Activated CD4-positive, CD25-positive, alpha-beta regulatory T cell (primary cell): ENCODE measurements at regions not wholly inside any gene's neighbourhood (a gene's known extent, or its start where the extent isn't known, plus 50 kb on each side); places are given as distances from the start of the nearest gene placed in this dataset.

Source experiments
- DNase-seq, 4 experiments: peaks; one replicate each; lab custom pipeline; 2025; lab: John Stamatoyannopoulos, UW

GRCh38 chr3:151935446-151935845 is 62.0 kb downstream of the SUCNR1 start:
- DNase-seq, result no peak

DNA sequence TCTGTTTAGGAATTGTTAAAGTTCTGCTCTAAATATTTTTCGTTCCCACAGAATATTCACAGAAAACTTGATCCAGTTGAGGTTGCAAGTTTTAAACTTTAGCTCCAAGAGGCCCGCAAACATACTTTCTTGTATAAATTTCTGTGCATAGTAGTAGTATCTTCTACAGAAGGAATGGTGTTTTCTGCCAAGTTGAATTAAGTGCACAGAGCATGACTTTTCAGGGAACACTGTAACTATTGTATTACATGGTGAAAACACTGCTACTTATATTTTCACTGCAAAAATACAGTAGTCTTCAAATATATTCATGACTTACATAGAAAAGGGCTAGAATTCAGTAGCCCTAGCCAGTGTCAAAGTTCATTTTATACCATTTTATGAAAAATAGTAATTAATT is 67.0 kb downstream of the SUCNR1 start:
- no peak for DNase-seq

- DNase-seq, result no peak
Observed at GRCh38 chr3:151943539-151943938, 70.1 kb downstream of the SUCNR1 start.

DNA sequence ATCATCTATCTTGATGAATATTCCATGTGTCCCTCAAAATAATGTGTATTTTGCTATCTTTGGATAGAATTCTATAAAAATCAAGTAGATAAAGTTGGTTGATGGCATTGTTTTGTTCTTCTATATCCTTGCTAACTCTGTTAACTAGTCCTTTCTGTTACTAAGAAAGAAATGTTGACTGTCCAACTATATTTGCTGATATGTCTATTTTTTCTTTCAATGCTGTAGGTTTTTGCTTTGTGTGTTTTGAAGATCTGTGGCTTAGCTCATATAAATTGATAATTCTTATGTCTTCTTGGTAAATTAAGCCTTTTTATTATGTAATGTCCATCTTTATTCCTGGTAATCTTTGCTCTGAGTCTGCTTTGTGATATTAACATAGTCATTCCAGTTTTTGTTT is 70.9 kb downstream of the SUCNR1 start:
- DNase-seq, result no peak

GRCh38 chr3:151946606-151947005 is 73.2 kb downstream of the SUCNR1 start:
- no peak for DNase-seq

- DNase-seq, result no peak
Observed at GRCh38 chr3:151949706-151950105, 76.3 kb downstream of the SUCNR1 start.

DNA sequence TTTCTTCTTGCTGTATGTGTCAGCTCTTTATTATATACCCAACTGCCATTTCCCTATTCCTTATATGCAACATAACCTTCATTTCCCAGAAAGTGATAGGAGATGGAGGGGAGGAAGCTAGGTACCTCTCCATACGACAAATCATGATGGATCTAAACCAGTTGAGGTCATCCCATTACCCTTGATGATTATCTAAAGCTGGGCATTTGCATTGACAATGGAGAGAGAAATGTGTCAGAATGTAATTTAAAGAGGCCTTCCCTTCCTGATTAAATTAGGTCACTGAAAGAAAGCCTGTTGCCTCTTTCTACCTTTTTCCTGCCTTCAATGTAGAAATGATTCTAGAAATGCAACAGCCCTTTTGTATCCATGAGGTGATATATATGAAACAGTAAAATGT is 81.9 kb downstream of the SUCNR1 start:
- DNase-seq, result no peak

DNA sequence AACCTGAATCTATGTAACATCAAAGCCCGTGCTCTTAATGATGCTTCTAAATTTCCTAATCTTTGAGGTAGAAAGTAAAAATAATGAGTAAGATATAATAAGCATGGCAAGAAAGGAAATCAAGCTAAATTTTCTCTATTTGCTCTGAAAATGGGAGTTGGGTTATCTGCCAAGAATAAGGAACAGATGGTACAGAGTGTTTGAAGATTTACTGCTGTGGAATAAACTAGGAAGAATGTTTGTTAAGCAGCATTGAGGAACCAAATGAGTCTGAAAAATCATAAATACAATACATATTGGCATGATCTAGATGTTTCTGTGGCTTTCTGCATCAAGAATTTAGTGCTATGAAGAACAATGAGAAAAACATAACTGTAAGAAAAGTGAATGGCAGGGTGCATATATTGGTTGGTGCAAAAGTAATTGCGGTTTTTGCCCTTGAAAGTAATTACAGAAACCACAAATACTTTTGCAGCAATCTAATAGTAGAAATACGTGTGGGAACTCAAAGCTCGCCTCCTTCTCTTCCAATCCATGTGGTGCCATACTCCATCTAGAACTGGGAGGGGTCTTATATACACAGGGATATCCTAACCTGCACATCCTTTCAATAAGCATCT is 87.6 kb downstream of the SUCNR1 start:
- DNase-seq, result no peak

GRCh38 chr3:151962352-151962751 is 88.9 kb downstream of the SUCNR1 start:
- DNase-seq, result no peak

- DNase-seq, result no peak
Observed at GRCh38 chr3:151962912-151963311, 89.5 kb downstream of the SUCNR1 start.

DNA sequence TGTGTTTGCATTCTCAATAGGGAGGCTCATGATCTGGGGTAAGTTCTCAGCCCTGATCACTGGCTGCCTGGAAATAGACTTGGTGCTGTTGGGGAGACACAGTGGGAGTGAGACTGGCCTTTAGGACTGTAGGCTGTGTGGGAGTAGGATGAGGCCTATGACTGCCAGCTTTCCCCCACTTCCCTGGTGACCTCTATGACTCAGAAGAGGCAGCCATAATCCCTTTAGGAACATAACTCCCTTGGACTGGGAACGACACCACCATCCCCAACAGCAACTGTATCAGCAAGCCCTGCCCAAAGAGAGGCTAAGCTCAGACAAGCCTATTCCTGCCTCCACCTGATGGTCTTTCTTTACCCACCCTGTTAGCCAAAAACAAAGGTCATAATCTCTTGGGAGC is 91.3 kb downstream of the SUCNR1 start:
- no peak for DNase-seq

DNA sequence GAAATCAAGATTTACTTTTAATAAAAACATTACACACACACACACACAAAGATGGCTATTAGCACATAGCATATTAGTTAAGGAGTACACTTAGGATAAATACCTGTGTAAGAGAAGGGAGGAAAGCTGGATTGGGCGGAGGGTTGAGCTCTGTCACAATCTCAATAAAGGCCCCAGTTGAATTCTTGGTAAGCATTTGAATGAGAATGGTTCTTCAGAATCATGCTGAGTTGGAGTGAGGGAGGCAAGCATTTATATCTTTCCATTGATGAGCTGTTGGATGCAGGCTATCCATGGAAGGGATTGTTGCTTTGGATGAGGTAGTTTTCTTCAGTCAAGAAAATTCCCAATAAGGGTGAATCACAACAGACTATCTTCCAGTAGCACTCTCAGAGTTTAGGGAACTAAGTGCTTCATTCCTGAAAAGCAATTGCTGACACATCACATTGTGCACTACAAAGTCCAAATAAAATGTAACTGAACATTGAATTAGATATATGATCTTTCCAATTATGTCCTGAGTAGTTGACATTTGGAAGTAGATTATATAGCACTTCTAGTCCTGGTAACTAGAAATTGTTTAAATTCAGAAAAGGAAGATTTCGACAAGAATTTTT is 95.7 kb downstream of the SUCNR1 start:
- DNase-seq, result no peak

- DNase-seq, result no peak
Observed at GRCh38 chr3:151971814-151972579, 98.6 kb downstream of the SUCNR1 start.

DNA sequence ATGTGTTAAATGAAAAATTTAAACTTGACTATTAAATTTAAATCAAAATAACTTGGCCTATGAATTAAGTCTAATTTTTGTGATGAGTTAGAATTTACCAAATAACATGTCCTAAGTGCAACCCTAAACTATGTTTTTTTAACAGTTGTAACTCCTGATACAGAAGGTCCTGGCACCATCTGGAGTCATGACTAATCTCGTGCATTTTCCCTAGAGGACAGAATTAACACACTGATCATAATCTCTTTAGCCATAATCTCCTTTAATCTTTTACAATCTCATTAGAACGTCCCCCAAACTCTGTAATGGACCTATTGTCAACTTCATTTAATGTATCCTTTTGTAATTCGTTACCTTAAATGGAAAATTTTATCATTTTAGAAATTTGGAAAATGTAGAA is 100.6 kb downstream of the SUCNR1 start:
- no peak for DNase-seq

GRCh38 chr3:151976211-151977050 is 103.0 kb downstream of the SUCNR1 start:
- no peak for DNase-seq

DNA sequence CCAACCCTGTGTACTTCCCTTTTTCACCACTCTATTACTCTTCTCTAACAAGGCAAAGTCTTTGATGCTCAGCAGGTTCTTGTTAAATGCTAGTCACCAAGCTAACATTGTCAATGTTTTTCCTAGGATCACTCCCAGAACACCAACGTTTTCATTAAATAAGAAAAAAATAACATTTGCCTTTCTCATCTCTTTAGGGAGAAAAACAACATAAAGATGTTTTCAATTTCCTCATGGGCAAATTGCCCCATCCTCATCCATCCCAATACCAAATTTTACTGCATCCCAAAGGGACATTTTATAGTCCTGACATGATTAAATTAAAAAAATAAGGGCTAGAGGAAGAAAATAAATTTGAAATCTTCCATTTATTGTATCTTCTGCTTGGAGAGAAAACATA is 106.5 kb downstream of the SUCNR1 start:
- DNase-seq, result no peak

DNA sequence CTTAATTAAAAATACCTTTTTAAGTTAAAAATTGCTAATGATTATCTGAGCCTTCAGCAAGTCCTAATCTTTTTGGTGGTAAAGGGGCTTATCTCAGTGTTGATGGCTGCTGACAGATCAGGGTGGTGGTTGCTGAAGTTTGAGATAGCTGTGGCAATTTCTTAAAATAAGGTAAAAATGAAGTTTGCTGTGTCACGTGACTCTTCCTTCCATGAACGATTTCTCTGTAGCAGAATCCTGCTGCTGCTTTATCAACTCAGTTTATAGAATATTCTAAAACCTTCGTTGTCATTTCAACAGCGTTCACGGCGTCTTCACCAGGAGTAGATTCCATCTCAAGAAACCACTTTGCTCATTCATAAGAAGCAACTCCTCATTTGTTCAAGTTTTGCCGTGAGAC is 110.1 kb downstream of the SUCNR1 start:
- DNase-seq, result no peak

DNA sequence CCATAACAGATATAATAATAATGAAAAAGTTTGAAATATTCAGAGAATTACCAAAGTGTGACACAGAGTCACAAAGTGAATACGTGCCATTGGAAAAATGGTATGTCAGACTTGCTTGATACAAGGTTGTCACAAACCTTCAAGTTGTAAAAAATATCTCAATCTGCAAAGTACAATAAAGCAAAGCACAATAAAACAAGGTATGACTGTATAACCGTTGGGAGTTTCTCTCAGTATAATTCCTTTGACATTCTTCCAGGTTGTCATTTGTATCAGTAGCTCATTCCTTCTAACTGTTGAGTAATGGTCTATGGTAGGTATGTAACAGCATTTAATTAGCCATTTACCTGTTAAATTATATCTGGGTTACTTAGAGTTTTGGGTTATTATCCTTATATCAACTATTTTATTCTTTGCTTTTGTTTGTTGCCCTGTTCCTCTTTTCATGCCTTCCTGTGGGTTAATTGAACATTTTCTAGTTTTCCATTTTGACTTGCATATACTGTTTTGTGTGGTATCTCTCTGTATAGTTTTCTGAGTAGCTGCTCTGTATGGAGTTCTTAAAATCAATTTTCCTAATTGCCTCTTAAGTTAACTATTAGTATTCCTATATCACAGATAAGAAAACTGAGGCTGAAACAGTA is 112.5 kb downstream of the SUCNR1 start:
- DNase-seq, result no peak

DNA sequence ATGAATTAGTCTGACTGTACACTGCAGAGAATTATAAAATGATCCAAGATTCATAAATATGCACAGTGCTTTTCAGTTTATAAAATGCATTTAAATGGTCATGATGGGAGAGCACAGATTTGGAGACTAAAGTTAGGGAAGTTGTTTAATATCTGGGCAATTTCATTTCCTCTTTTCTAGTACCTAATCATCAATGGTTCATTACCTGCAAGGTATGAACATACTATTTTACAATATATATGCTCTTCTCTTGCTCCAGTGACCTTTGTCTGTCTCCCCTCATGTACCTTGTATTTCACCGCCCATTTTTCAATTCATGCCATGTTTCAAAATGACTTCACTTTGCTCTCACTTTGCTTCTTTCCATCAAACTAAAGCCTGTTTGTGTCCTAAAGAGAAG is 114.5 kb downstream of the SUCNR1 start:
- no peak for DNase-seq

- no peak for DNase-seq
Observed at GRCh38 chr3:151989621-151990020, 116.2 kb downstream of the SUCNR1 start.

GRCh38 chr3:151990696-151991376 is 117.4 kb downstream of the SUCNR1 start:
- DNase-seq, result no peak
